Naive thymus-derived CD4-positive, alpha-beta T cell (primary cell): ENCODE measurements at regions not wholly inside any gene's neighbourhood (a gene's known extent, or its start where the extent isn't known, plus 50 kb on each side); places are given as distances from the start of the nearest gene placed in this dataset.

Experiments used
- ATAC-seq: fragments of 150-1000 bp; cut with Tn5 transposase; 2 replicates; pipeline ENCODE4 v1.10.0; 2021; ENCODE audit warnings: mild to moderate bottlenecking, moderate library complexity
- CTCF ChIA-PET: fragments of 350-600 bp; sonication (Branson Sonifier 250); formaldehyde crosslinking; loops from one replicate; lab custom pipeline; 2021; ENCODE audit warnings: antibody characterized with exemption; lab: Charles Lee
- POLR2A ChIA-PET: fragments of 350-600 bp; sonication (Branson Sonifier 250); formaldehyde crosslinking; loops from one replicate; lab custom pipeline; 2021; ENCODE audit warnings: antibody characterized with exemption, inconsistent platforms; lab: Charles Lee
- DNase-seq, 9 donors: peaks; one replicate each; pipeline versions ENCODE4 v3.0.0 to v3.0.0-alpha.2; 2020 to 2022; ENCODE audit warnings: mixed read lengths in 1 of 9
- H3K27ac ChIP-seq: one replicate; pipeline ENCODE4 v1.7.0; 2013; ENCODE audit warnings: mild to moderate bottlenecking, low read depth, low read length, moderate library complexity
- H3K27me3 ChIP-seq, 2 donors: one replicate each; pipeline ENCODE4 v1.7.0; 2013; ENCODE audit warnings: low read length in 2 of 2, mild to moderate bottlenecking in 2 of 2, moderate library complexity in 2 of 2; ENCODE audit not compliant: control insufficient read depth in 2 of 2, insufficient read depth in 2 of 2
- H3K36me3 ChIP-seq, 3 experiments: 1 replicate in 2 of 3; 2 replicates in 1 of 3; pipeline ENCODE4 v1.7.0; 2013; ENCODE audit warnings: low read length in 3 of 3, mild to moderate bottlenecking in 3 of 3, moderate library complexity in 1 of 3; ENCODE audit not compliant: insufficient read depth in 3 of 3, control insufficient read depth in 2 of 3
- H3K4me1 ChIP-seq, 2 donors: one replicate each; pipeline ENCODE4 v1.7.0; 2013; ENCODE audit warnings: low read length in 2 of 2, mild to moderate bottlenecking in 2 of 2, moderate library complexity in 1 of 2; ENCODE audit not compliant: control insufficient read depth in 2 of 2, insufficient read depth in 2 of 2
- H3K4me3 ChIP-seq: 2 replicates; pipeline ENCODE4 v1.7.0; 2013; ENCODE audit warnings: mild to moderate bottlenecking, low read length
- H3K9me3 ChIP-seq, 3 experiments: 1 replicate in 2 of 3; 2 replicates in 1 of 3; pipeline ENCODE4 v1.7.0; 2013; ENCODE audit warnings: low read length in 3 of 3; ENCODE audit not compliant: control insufficient read depth in 2 of 3
- H3K27ac Mint-ChIP-seq, 9 donors: one replicate each; pipeline ENCODE4 v1.8.0; 2020 to 2022; ENCODE audit warnings: mixed read lengths in 9 of 9, mild to moderate bottlenecking in 8 of 9, moderate library complexity in 5 of 9, inconsistent platforms in 2 of 9
- H3K27me3 Mint-ChIP-seq, 5 donors: one replicate each; pipeline ENCODE4 v1.8.0; 2021 to 2022; ENCODE audit warnings: mixed read lengths in 5 of 5, mild to moderate bottlenecking in 1 of 5
- H3K36me3 Mint-ChIP-seq, 5 donors: one replicate each; pipeline ENCODE4 v1.8.0; 2020 to 2022; ENCODE audit warnings: mixed read lengths in 5 of 5, mild to moderate bottlenecking in 3 of 5, inconsistent platforms in 1 of 5
- H3K4me1 Mint-ChIP-seq, 7 donors: one replicate each; pipeline ENCODE4 v1.8.0; 2020 to 2022; ENCODE audit warnings: mixed read lengths in 7 of 7, mild to moderate bottlenecking in 3 of 7, inconsistent platforms in 1 of 7
- H3K4me3 Mint-ChIP-seq, 10 donors: one replicate each; pipeline ENCODE4 v1.8.0; 2020 to 2022; ENCODE audit warnings: mild to moderate bottlenecking in 10 of 10, mixed read lengths in 10 of 10, moderate library complexity in 6 of 10, inconsistent platforms in 2 of 10
- H3K9me3 Mint-ChIP-seq, 11 donors: one replicate each; pipeline ENCODE4 v1.8.0; 2020 to 2022; ENCODE audit warnings: mixed read lengths in 11 of 11, mild to moderate bottlenecking in 4 of 11, inconsistent platforms in 1 of 11, moderate library complexity in 1 of 11
- intact Hi-C, 2 donors: fragments of 100-400 bp; cut with micrococcal nuclease; formaldehyde crosslinking; loops; one replicate each; pipeline ENCODE4 v1.15.1; 2023

DNA sequence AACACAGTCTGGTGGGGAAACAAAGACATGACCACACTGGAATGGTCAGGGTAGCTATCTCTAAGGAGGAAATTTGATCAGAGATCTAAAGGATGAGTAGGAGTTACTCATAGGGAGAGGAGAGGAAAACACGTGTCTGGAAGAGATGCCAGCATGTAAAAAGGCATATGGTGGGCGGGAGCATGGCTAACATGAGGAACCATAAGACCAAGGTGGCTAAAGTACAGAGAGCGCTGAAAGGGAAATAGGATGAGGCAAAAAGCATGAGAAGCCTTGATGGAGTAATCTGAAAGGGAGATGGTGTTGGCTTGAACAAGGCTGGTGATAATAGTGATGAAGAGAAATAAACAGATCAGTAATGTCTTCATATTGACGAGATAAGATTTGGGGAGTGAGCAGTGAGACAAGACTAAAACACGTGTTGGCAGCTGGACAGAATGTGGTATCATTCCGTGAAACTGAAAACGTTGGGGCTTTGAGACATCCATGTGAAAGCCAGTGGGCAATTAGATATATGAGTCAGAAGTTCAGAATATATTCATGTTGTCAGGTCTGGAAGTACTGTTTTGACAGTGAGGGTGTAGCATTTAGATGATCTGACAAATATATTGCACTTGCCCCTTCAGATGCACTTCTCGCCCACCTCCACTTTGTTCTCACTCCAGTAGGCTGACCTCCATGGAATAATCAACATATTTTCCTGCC, 209.1 kb upstream of the KCNN2 start:
- Mint-ChIP-seq H3K4me3 (no peak overlapping the region), H3K9me3 (peaks cover 4 to 46% (median 30%) of the 10 kb centered on the region in 11 donors), H3K36me3 (peaks cover 0 to 20% (median 0%) of the 10 kb centered on the region in 5 donors), H3K27ac (no peak overlapping the region), H3K4me1 (no peaks in the 10 kb centered on the region), H3K27me3 (peaks cover 0 to 5% (median 0%) of the 10 kb centered on the region in 5 donors)
- ChIA-PET POLR2A (no interaction called here), CTCF (no interaction called here)
- no peaks in the 10 kb centered on the region for H3K4me1 ChIP-seq
- no peaks in the 10 kb centered on the region for H3K36me3 ChIP-seq
- peaks cover 0 to 7% (median 0%) of the 10 kb centered on the region in 3 experiments for H3K9me3 ChIP-seq
- no peaks in the 10 kb centered on the region for H3K27me3 ChIP-seq
- no peak for DNase-seq
- ATAC-seq = no peak
- H3K4me3 ChIP-seq = no peak overlapping the region
- H3K27ac ChIP-seq = no peak overlapping the region
- intact Hi-C loops = no loop called here

GRCh38 chr5:114153392-114153791, 208.5 kb upstream of the KCNN2 start:
- CTCF ChIA-PET = no interaction called here
- peaks cover 0 to 14% (median 0%) of the 10 kb centered on the region in 5 donors for H3K36me3 Mint-ChIP-seq

GRCh38 chr5:114153833-114154232, 208.0 kb upstream of the KCNN2 start:
- CTCF ChIA-PET = no interaction called here
- Histone ChIP-seq H3K27me3 (no peaks in the 10 kb centered on the region), H3K36me3 (no peaks in the 10 kb centered on the region), H3K4me3 (no peak overlapping the region), H3K27ac (no peak overlapping the region), H3K4me1 (no peaks in the 10 kb centered on the region), H3K9me3 (peaks cover 0 to 7% (median 0%) of the 10 kb centered on the region in 3 experiments)
- Mint-ChIP-seq H3K27ac (no peak overlapping the region), H3K9me3 (peaks cover 4 to 36% (median 23%) of the 10 kb centered on the region in 11 donors), H3K4me3 (no peak overlapping the region), H3K27me3 (no peaks in the 10 kb centered on the region), H3K36me3 (peaks cover 0 to 12% (median 0%) of the 10 kb centered on the region in 5 donors), H3K4me1 (no peaks in the 10 kb centered on the region)
- no peak for ATAC-seq
- POLR2A ChIA-PET = no interaction called here
- intact Hi-C loops = no loop called here
- no peak for DNase-seq

More at GRCh38 chr5:114153392-114153791, 208.5 kb upstream of the KCNN2 start:
- no peaks in the 10 kb centered on the region for H3K4me1 Mint-ChIP-seq
- H3K4me1 ChIP-seq = no peaks in the 10 kb centered on the region
- H3K9me3 ChIP-seq = peaks cover 0 to 7% (median 0%) of the 10 kb centered on the region in 3 experiments
- H3K27ac Mint-ChIP-seq = no peak overlapping the region
- intact Hi-C loops = no loop called here
- H3K4me3 Mint-ChIP-seq = no peak overlapping the region
- DNase-seq = no peak
- POLR2A ChIA-PET = no interaction called here
- no peak overlapping the region for H3K4me3 ChIP-seq
- H3K36me3 ChIP-seq = no peaks in the 10 kb centered on the region
- H3K27me3 Mint-ChIP-seq = peaks cover 0 to 2% (median 0%) of the 10 kb centered on the region in 5 donors
- no peak for ATAC-seq
- no peak overlapping the region for H3K27ac ChIP-seq
- H3K9me3 Mint-ChIP-seq = peaks cover 4 to 41% (median 26%) of the 10 kb centered on the region in 11 donors
- H3K27me3 ChIP-seq = no peaks in the 10 kb centered on the region

DNA sequence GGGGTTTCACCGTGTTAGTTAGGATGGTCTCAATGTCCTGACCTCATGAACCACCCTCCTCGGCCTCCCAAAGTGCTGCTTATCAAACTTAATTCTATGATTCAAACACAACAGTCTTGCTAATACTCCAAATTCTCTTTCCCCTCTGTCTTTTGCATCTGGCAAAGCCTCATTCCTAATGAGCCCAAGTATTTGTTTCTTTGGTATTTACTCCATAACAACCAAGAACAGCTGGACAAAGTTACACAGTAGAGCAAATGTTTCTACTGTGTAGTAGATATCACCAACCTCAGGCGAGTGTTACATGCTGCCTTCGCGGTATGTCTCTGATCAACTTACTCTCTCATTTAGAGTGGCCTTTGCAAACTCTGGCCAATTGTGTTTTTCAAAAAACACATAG, 195.8 kb upstream of the KCNN2 start:
- DNase-seq (no peak), ATAC-seq (no peak)
- no peaks in the 10 kb centered on the region for H3K27me3 Mint-ChIP-seq
- peaks cover 1 to 23% (median 8%) of the 10 kb centered on the region in 11 donors for H3K9me3 Mint-ChIP-seq
- no peak overlapping the region for H3K27ac Mint-ChIP-seq
- Histone ChIP-seq H3K27me3 (no peaks in the 10 kb centered on the region), H3K9me3 (no peaks in the 10 kb centered on the region), H3K36me3 (no peaks in the 10 kb centered on the region), H3K4me3 (no peak overlapping the region), H3K27ac (no peak overlapping the region), H3K4me1 (no peaks in the 10 kb centered on the region)
- POLR2A ChIA-PET = no interaction called here
- CTCF ChIA-PET = no interaction called here
- intact Hi-C loops = no loop called here
- H3K4me3 Mint-ChIP-seq = no peak overlapping the region
- no peaks in the 10 kb centered on the region for H3K4me1 Mint-ChIP-seq
- no peaks in the 10 kb centered on the region for H3K36me3 Mint-ChIP-seq

DNA sequence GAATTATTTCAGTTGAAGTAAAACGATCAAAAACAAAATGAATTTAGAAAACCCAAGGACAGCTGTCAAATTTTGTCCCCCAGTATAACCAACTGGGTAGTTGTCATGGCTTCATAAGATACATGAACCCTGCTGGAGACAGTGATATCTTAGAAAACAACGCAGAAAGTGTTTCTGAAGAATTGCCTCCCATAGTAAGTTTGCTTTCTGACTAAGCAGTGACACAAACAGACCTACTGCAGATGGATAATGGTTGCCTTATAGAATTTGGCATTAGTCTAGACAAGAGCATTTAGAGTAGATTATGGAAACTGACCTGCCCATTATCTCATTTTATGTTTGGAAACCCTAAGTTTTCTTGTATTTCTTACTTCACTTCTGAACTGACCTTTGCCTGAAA, 187.7 kb upstream of the KCNN2 start:
- H3K27me3 Mint-ChIP-seq = no peaks in the 10 kb centered on the region
- Histone ChIP-seq H3K27ac (no peak overlapping the region), H3K27me3 (no peaks in the 10 kb centered on the region), H3K4me1 (no peaks in the 10 kb centered on the region), H3K4me3 (no peak overlapping the region), H3K9me3 (no peaks in the 10 kb centered on the region), H3K36me3 (no peaks in the 10 kb centered on the region)
- intact Hi-C loops = no loop called here
- DNase-seq (no peak), ATAC-seq (no peak)
- H3K4me1 Mint-ChIP-seq = no peaks in the 10 kb centered on the region
- peaks cover 2 to 25% (median 7%) of the 10 kb centered on the region in 11 donors for H3K9me3 Mint-ChIP-seq
- ChIA-PET POLR2A (no interaction called here), CTCF (no interaction called here)
- no peak overlapping the region for H3K27ac Mint-ChIP-seq
- no peak overlapping the region for H3K4me3 Mint-ChIP-seq
- no peaks in the 10 kb centered on the region for H3K36me3 Mint-ChIP-seq

DNA sequence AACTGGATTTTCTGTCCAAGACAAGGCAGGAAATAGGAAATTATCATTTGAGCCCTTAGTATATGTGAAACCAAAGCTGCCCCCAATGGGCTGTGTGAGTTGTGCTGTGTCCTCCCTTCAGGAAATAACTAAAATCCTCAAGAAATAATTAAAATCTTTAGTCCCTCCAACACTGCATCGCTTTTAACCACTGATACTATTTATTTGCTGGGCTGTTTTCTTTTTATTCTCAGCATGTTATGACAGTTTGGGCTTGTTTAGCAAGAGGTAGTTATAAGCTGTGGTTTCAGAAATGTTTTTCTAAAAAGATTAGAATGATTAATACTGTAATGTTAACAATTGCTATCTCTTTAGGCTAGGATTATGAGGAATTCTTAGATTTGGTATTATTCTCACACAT, 187.0 kb upstream of the KCNN2 start:
- ATAC-seq (no peak), DNase-seq (no peak)
- no peaks in the 10 kb centered on the region for H3K4me1 ChIP-seq
- no peaks in the 10 kb centered on the region for H3K9me3 ChIP-seq
- H3K4me3 Mint-ChIP-seq = no peak overlapping the region
- POLR2A ChIA-PET = no interaction called here
- H3K4me3 ChIP-seq = no peak overlapping the region
- no peaks in the 10 kb centered on the region for H3K27me3 Mint-ChIP-seq
- no peaks in the 10 kb centered on the region for H3K36me3 ChIP-seq
- intact Hi-C loops = no loop called here
- H3K27me3 ChIP-seq = no peaks in the 10 kb centered on the region
- H3K27ac ChIP-seq = no peak overlapping the region
- H3K4me1 Mint-ChIP-seq = no peaks in the 10 kb centered on the region
- H3K36me3 Mint-ChIP-seq = no peaks in the 10 kb centered on the region
- H3K27ac Mint-ChIP-seq = no peak overlapping the region
- peaks cover 2 to 20% (median 7%) of the 10 kb centered on the region in 11 donors for H3K9me3 Mint-ChIP-seq
- CTCF ChIA-PET = no interaction called here

DNA sequence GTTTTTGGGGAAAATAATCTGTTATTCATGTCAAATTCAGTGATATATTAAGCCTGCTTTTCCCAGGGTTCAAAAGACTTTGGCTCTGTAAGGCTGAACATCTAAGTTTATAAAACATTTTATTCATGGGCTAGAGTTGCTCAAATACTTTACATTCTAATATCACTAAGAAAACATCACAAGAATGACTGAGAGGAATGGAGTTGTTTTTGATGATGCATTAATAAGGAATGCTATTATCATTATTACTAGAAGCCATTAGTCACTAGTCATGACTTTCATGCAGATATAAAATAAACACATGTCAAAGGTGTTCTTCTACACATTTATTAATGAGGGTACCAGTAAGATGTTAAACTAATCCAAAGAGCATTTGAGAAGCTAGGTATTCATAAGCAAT, 185.5 kb upstream of the KCNN2 start:
- no peak overlapping the region for H3K27ac Mint-ChIP-seq
- peaks cover 2 to 20% (median 7%) of the 10 kb centered on the region in 11 donors for H3K9me3 Mint-ChIP-seq
- Histone ChIP-seq H3K27me3 (no peaks in the 10 kb centered on the region), H3K4me3 (no peak overlapping the region), H3K27ac (no peak overlapping the region), H3K4me1 (no peaks in the 10 kb centered on the region), H3K9me3 (no peaks in the 10 kb centered on the region), H3K36me3 (no peaks in the 10 kb centered on the region)
- ChIA-PET CTCF (no interaction called here), POLR2A (no interaction called here)
- H3K36me3 Mint-ChIP-seq = no peaks in the 10 kb centered on the region
- H3K4me1 Mint-ChIP-seq = no peaks in the 10 kb centered on the region
- DNase-seq (no peak), ATAC-seq (no peak)
- H3K4me3 Mint-ChIP-seq = no peak overlapping the region
- intact Hi-C loops = no loop called here
- no peaks in the 10 kb centered on the region for H3K27me3 Mint-ChIP-seq
